HL-60 (cell line): ENCODE measurements at regions not wholly inside any gene's neighbourhood (a gene's known extent, or its start where the extent isn't known, plus 50 kb on each side); places are given as distances from the start of the nearest gene placed in this dataset.

Source experiments
- POLR2AphosphoS5 ChIP-seq: IDR thresholded peaks from 2 replicates; pipeline ENCODE4 v1.6.1; 2012; ENCODE audit warnings: low read depth
- TF ChIP-seq, protein P1 (sequence below): IDR thresholded peaks from one replicate; pipeline ENCODE4 v1.5.1; 2011; ENCODE audit warnings: low read length, control low read depth, inconsistent platforms; ENCODE audit not compliant: insufficient read depth

DNA sequence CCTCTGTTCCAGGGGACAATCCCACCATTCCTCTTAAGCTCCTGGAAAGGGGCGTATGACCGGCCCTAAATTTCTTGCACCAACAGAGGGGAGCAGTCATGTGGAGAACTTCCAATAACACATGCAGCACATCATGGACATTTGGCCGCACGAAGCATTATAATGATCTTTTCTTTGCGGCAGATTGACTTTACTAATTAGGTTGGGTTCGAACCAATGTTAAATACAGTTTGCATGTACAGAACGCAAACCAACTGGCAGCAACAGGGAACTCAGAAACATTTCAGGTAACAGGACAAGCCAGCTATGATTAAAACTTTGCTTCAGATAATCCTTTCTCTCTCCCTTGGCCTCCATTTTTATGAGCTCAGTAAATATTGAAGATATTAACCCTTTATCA is 100.8 kb upstream of the ADPGK start:
- TF ChIP-seq, protein P1, sequence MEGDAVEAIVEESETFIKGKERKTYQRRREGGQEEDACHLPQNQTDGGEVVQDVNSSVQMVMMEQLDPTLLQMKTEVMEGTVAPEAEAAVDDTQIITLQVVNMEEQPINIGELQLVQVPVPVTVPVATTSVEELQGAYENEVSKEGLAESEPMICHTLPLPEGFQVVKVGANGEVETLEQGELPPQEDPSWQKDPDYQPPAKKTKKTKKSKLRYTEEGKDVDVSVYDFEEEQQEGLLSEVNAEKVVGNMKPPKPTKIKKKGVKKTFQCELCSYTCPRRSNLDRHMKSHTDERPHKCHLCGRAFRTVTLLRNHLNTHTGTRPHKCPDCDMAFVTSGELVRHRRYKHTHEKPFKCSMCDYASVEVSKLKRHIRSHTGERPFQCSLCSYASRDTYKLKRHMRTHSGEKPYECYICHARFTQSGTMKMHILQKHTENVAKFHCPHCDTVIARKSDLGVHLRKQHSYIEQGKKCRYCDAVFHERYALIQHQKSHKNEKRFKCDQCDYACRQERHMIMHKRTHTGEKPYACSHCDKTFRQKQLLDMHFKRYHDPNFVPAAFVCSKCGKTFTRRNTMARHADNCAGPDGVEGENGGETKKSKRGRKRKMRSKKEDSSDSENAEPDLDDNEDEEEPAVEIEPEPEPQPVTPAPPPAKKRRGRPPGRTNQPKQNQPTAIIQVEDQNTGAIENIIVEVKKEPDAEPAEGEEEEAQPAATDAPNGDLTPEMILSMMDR: no peak
- TF ChIP-seq POLR2AphosphoS5: no peak
